ENCODE measurements at regions not wholly inside any gene's neighbourhood (a gene's known extent, or its start where the extent isn't known, plus 50 kb on each side); places are given as distances from the start of the nearest gene placed in this dataset.

- TF ChIP-seq CTCF (IDR thresholded peaks at IDR 0.05) (no peak), ZFX (IDR thresholded peaks at IDR 0.05; ENCODE audit: borderline replicate concordance) (no peak)
Observed at GRCh38 chr5:38656568-38656967, 100.1 kb upstream of the LIFR start.
